Spleen (tissue), 7 donors: ENCODE measurements at regions not wholly inside any gene's neighbourhood (a gene's known extent, or its start where the extent isn't known, plus 50 kb on each side); places are given as distances from the start of the nearest gene placed in this dataset.

ENCODE experiments used
- CTCF ChIP-seq, 11 experiments: fragments of 200-600 bp in 7 of 11; fragments of 450-650 bp in 4 of 11; sonication (generic) in 4 of 11; IDR thresholded peaks in 8 of 11; conservative IDR thresholded peaks in 3 of 11; 1 replicate in 7 of 11; 2 replicates in 4 of 11; pipeline versions ENCODE4 v1.4.0 to v1.8.0; 2016 to 2021; ENCODE audit warnings: antibody characterized with exemption in 11 of 11, inconsistent platforms in 4 of 11, mild to moderate bottlenecking in 1 of 11
- POLR2A ChIP-seq, 3 donors: fragments of 450-650 bp; IDR thresholded peaks; one replicate each; pipeline ENCODE4 v1.5.1; 2017; ENCODE audit warnings: antibody characterized with exemption in 3 of 3, mild to moderate bottlenecking in 1 of 3
- donor health status: DM: no; HTN: no; CAD: no; lungs with moderate emphysema.
- donor health status: DM: no; HTN: no; CAD: no.
- donor health status: DM: no; HTN: no; CAD: no.

GRCh38 chr4:34733185-34733941 is 1511.0 kb downstream of the ARAP2 start:
- TF ChIP-seq POLR2A (IDR thresholded peaks at IDR 0.05): no peak
- no peak for TF ChIP-seq CTCF (IDR thresholded peaks at IDR 0.05 in 8 of 11, conservative IDR thresholded peaks at IDR 0.05 in 3 of 11)
